Osteoblast (primary cell): ENCODE measurements at regions not wholly inside any gene's neighbourhood (a gene's known extent, or its start where the extent isn't known, plus 50 kb on each side); places are given as distances from the start of the nearest gene placed in this dataset.

Source experiments
- DNase-seq: peaks from one replicate; pipeline ENCODE4 v3.0.0; 2011; ENCODE audit warnings: low spot score, mixed read lengths; ENCODE audit not compliant: insufficient read length; ENCODE audit errors: missing footprints
- H2AFZ ChIP-seq: 2 replicates; pipeline ENCODE4 v1.6.0; 2011; ENCODE audit warnings: mild to moderate bottlenecking, low read length
- H3K27ac ChIP-seq: 2 replicates; pipeline ENCODE4 v1.5.1; 2011; ENCODE audit warnings: mild to moderate bottlenecking, low read depth, low read length, moderate library complexity
- H3K27me3 ChIP-seq: 2 replicates; pipeline ENCODE4 v1.6.0; 2012; ENCODE audit warnings: mild to moderate bottlenecking, control low read depth, inconsistent platforms, low read length, moderate library complexity; ENCODE audit not compliant: insufficient read depth
- H3K36me3 ChIP-seq: 2 replicates; pipeline ENCODE4 v1.5.1; 2011; ENCODE audit warnings: mild to moderate bottlenecking, low read length, control low read depth, moderate library complexity; ENCODE audit not compliant: insufficient read depth
- H3K4me1 ChIP-seq: 2 replicates; pipeline ENCODE4 v1.5.1; 2011; ENCODE audit warnings: mild to moderate bottlenecking, low read length, control low read depth, moderate library complexity; ENCODE audit not compliant: insufficient read depth
- H3K4me2 ChIP-seq: 2 replicates; pipeline ENCODE4 v1.6.0; 2011; ENCODE audit warnings: mild to moderate bottlenecking, low read length; ENCODE audit not compliant: insufficient read depth
- H3K4me3 ChIP-seq: fragments of 200-600 bp; sonication (generic); 3 replicates; pipeline ENCODE4 v1.5.1; 2012; ENCODE audit warnings: mild to moderate bottlenecking, low read length, inconsistent platforms; ENCODE audit not compliant: insufficient read depth
- H3K79me2 ChIP-seq: 2 replicates; pipeline ENCODE4 v1.6.0; 2012; ENCODE audit warnings: mild to moderate bottlenecking, low read length, control low read depth, inconsistent platforms; ENCODE audit not compliant: insufficient read depth
- H3K9me3 ChIP-seq: 2 replicates; pipeline ENCODE4 v1.5.1; 2011; ENCODE audit warnings: low read depth, low read length, control low read depth
- H4K20me1 ChIP-seq: 2 replicates; pipeline ENCODE4 v1.6.0; 2012; ENCODE audit warnings: mild to moderate bottlenecking, low read length, control low read depth; ENCODE audit not compliant: insufficient read depth
- CTCF ChIP-seq: IDR thresholded peaks from 2 replicates; pipeline ENCODE4 v1.5.1; 2011; ENCODE audit warnings: mild to moderate bottlenecking, low read depth, low read length, moderate library complexity; ENCODE audit errors: extremely low read depth

- H3K27ac ChIP-seq = no peak overlapping the region
- no peak overlapping the region for H3K4me3 ChIP-seq
- H3K79me2 ChIP-seq = no peaks in the 10 kb centered on the region
- TF ChIP-seq CTCF = no peak
- H3K27me3 ChIP-seq = no peaks in the 10 kb centered on the region
- H3K4me2 ChIP-seq = no peak overlapping the region
- no peaks in the 10 kb centered on the region for H3K4me1 ChIP-seq
- DNase-seq = no peak
- H4K20me1 ChIP-seq = no peaks in the 10 kb centered on the region
- no peaks in the 10 kb centered on the region for H3K9me3 ChIP-seq
- H2AFZ ChIP-seq = no peak overlapping the region
- H3K36me3 ChIP-seq = no peaks in the 10 kb centered on the region
Observed at GRCh38 chr9:8025551-8025950, 226.0 kb upstream of the DMAC1 start.

- Histone ChIP-seq H3K4me2 (no peak overlapping the region), H3K27ac (no peak overlapping the region), H3K36me3 (no peaks in the 10 kb centered on the region), H3K4me1 (no peaks in the 10 kb centered on the region), H3K27me3 (no peaks in the 10 kb centered on the region), H2AFZ (no peak overlapping the region), H3K4me3 (no peak overlapping the region), H3K79me2 (no peaks in the 10 kb centered on the region), H4K20me1 (no peaks in the 10 kb centered on the region), H3K9me3 (no peaks in the 10 kb centered on the region)
- DNase-seq = no peak
- no peak for TF ChIP-seq CTCF
Observed at GRCh38 chr9:8020186-8020585, 220.6 kb upstream of the DMAC1 start.

GRCh38 chr9:8019636-8020035 is 220.1 kb upstream of the DMAC1 start:
- Histone ChIP-seq H3K4me3 (no peak overlapping the region), H3K4me2 (no peak overlapping the region), H3K27ac (no peak overlapping the region), H3K36me3 (no peaks in the 10 kb centered on the region), H3K9me3 (no peaks in the 10 kb centered on the region), H3K4me1 (no peaks in the 10 kb centered on the region), H3K79me2 (no peaks in the 10 kb centered on the region), H4K20me1 (no peaks in the 10 kb centered on the region), H2AFZ (no peak overlapping the region), H3K27me3 (no peaks in the 10 kb centered on the region)
- no peak for DNase-seq
- TF ChIP-seq CTCF = no peak

- no peaks in the 10 kb centered on the region for H3K4me1 ChIP-seq
- TF ChIP-seq CTCF = no peak
- H4K20me1 ChIP-seq = no peaks in the 10 kb centered on the region
- no peaks in the 10 kb centered on the region for H3K9me3 ChIP-seq
- DNase-seq = no peak
- no peaks in the 10 kb centered on the region for H3K27me3 ChIP-seq
- H3K4me3 ChIP-seq = no peak overlapping the region
- H3K4me2 ChIP-seq = no peak overlapping the region
- no peak overlapping the region for H2AFZ ChIP-seq
- H3K79me2 ChIP-seq = no peaks in the 10 kb centered on the region
- H3K36me3 ChIP-seq = no peaks in the 10 kb centered on the region
- no peak overlapping the region for H3K27ac ChIP-seq
Observed at GRCh38 chr9:8014997-8015682, 215.6 kb upstream of the DMAC1 start.
